T-cell (primary cell): ENCODE measurements at regions not wholly inside any gene's neighbourhood (a gene's known extent, or its start where the extent isn't known, plus 50 kb on each side); places are given as distances from the start of the nearest gene placed in this dataset.
"Not testable (repeated sequence)": the region's sequence is repeated elsewhere in the genome, so short reads cannot be mapped to it uniquely, and the experiment has no call there.

Experiments
- ATAC-seq, 4 experiments: fragments of 200-7000 bp in 3 of 4; fragments of 150-1000 bp in 1 of 4; cut with Tn5 transposase; replicated peaks in 1 of 4; 1 replicate in 3 of 4; 2 replicates in 1 of 4; pipeline ENCODE4 v1.10.0; 2021; ENCODE audit warnings: moderate library complexity in 3 of 4, mild to moderate bottlenecking in 2 of 4, moderate number of reproducible peaks in 1 of 4
- CTCF ChIA-PET, 2 donors: fragments of 300-600 bp; sonication (Branson Sonifier 250); formaldehyde crosslinking; loops; one replicate each; lab custom pipeline; 2022; ENCODE audit warnings: antibody characterized with exemption in 2 of 2; lab: Charles Lee
- POLR2A ChIA-PET, 2 donors: fragments of 300-600 bp; sonication (Branson Sonifier 250); formaldehyde crosslinking; loops; one replicate each; lab custom pipeline; 2022; ENCODE audit warnings: antibody characterized with exemption in 2 of 2; lab: Charles Lee
- DNase-seq, 35 experiments: peaks; one replicate each; pipeline versions ENCODE4 v3.0.0 to v3.0.0-alpha.2; 2013 to 2023
- H3K27ac ChIP-seq: one replicate; pipeline ENCODE4 v1.5.1; 2013; ENCODE audit warnings: low read length
- H3K27me3 ChIP-seq, 2 experiments: replicated peaks in 1 of 2; 1 replicate in 1 of 2; 2 replicates in 1 of 2; pipeline versions ENCODE4 v1.6.1 to v1.7.0; 2013; ENCODE audit warnings: low read length in 1 of 2, mixed read lengths in 1 of 2; ENCODE audit not compliant: control insufficient read depth in 2 of 2, insufficient read depth in 2 of 2; ENCODE audit errors: extremely low read depth in 1 of 2
- H3K36me3 ChIP-seq, 2 donors: 1 replicate in 1 of 2; 2 replicates in 1 of 2; pipeline versions ENCODE4 v1.6.1 to v1.7.0; 2013; ENCODE audit warnings: low read length in 1 of 2; ENCODE audit not compliant: control insufficient read depth in 2 of 2, insufficient read depth in 1 of 2; ENCODE audit errors: extremely low read depth in 1 of 2
- H3K4me1 ChIP-seq, 2 experiments: 1 replicate in 1 of 2; 2 replicates in 1 of 2; pipeline versions ENCODE4 v1.6.1 to v1.7.0; 2013; ENCODE audit warnings: low read length in 2 of 2, mixed read lengths in 1 of 2; ENCODE audit not compliant: insufficient read depth in 2 of 2, control insufficient read depth in 1 of 2; ENCODE audit errors: extremely low read depth in 1 of 2
- H3K4me3 ChIP-seq, 2 donors: 1 replicate in 1 of 2; 2 replicates in 1 of 2; pipeline versions ENCODE4 v1.5.1 to v1.7.0; 2013; ENCODE audit warnings: mild to moderate bottlenecking in 2 of 2, low read length in 1 of 2, moderate library complexity in 1 of 2; ENCODE audit not compliant: control insufficient read depth in 1 of 2; ENCODE audit errors: extremely low read depth in 1 of 2
- H3K9me3 ChIP-seq: 2 replicates; pipeline ENCODE4 v1.7.0; 2013
- H3K27ac Mint-ChIP-seq, 2 donors: one replicate each; pipeline ENCODE4 v1.8.0; 2020 to 2021; ENCODE audit warnings: mild to moderate bottlenecking in 2 of 2, mixed read lengths in 2 of 2
- H3K27me3 Mint-ChIP-seq, 2 donors: one replicate each; pipeline ENCODE4 v1.8.0; 2021 to 2022; ENCODE audit warnings: mixed read lengths in 2 of 2
- H3K36me3 Mint-ChIP-seq: one replicate; pipeline ENCODE4 v1.8.0; 2021; ENCODE audit warnings: mixed read lengths
- H3K4me1 Mint-ChIP-seq, 3 donors: one replicate each; pipeline ENCODE4 v1.8.0; 2020 to 2022; ENCODE audit warnings: mixed read lengths in 3 of 3, mild to moderate bottlenecking in 1 of 3
- H3K4me3 Mint-ChIP-seq, 3 donors: one replicate each; pipeline ENCODE4 v1.8.0; 2020 to 2022; ENCODE audit warnings: mild to moderate bottlenecking in 3 of 3, mixed read lengths in 3 of 3, moderate library complexity in 3 of 3
- H3K9me3 Mint-ChIP-seq, 3 donors: one replicate each; pipeline ENCODE4 v1.8.0; 2020 to 2022; ENCODE audit warnings: mixed read lengths in 3 of 3
- WGBS: methylation state at CpG from one replicate; pipeline ENCODE4 v1.1.5; 2013; ENCODE audit warnings: missing lambda C conversion rate; ENCODE audit not compliant: insufficient coverage; 5-methylcytosine and 5-hydroxymethylcytosine counted together

GRCh38 chr2:67323209-67323991 is 73.7 kb upstream of the ETAA1 start:
- H3K27ac Mint-ChIP-seq: no peak overlapping the region
- H3K4me1 ChIP-seq: no peaks in the 10 kb centered on the region
- DNase-seq (no peak), ATAC-seq (no peak)
- WGBS: no CpG with 5 or more reads among the region's 4 CpGs
- H3K4me3 ChIP-seq: no peak overlapping the region
- no peaks in the 10 kb centered on the region for H3K36me3 ChIP-seq
- CTCF ChIA-PET: no interaction called here
- H3K4me1 Mint-ChIP-seq: no peaks in the 10 kb centered on the region
- peaks cover 0 to 13% of the 10 kb centered on the region in 2 donors for H3K27me3 Mint-ChIP-seq
- H3K4me3 Mint-ChIP-seq: no peak overlapping the region
- H3K9me3 Mint-ChIP-seq: no peaks in the 10 kb centered on the region
- no peak overlapping the region for H3K27ac ChIP-seq
- POLR2A ChIA-PET: no interaction called here
- no peaks in the 10 kb centered on the region for H3K9me3 ChIP-seq
- H3K27me3 ChIP-seq: no peaks in the 10 kb centered on the region
- no peaks in the 10 kb centered on the region for H3K36me3 Mint-ChIP-seq

GRCh38 chr2:67329513-67329912 is 67.6 kb upstream of the ETAA1 start:
- H3K27me3 ChIP-seq: no peaks in the 10 kb centered on the region
- Mint-ChIP-seq H3K27ac (no peak overlapping the region), H3K36me3 (no peaks in the 10 kb centered on the region), H3K4me3 (no peak overlapping the region), H3K4me1 (no peaks in the 10 kb centered on the region), H3K27me3 (peaks cover 12 to 32% of the 10 kb centered on the region in 2 donors), H3K9me3 (no peaks in the 10 kb centered on the region)
- H3K9me3 ChIP-seq: no peaks in the 10 kb centered on the region
- H3K4me1 ChIP-seq: no peaks in the 10 kb centered on the region
- H3K4me3 ChIP-seq: no peak overlapping the region
- no peak for ATAC-seq
- POLR2A ChIA-PET: no interaction called here
- H3K36me3 ChIP-seq: no peaks in the 10 kb centered on the region
- DNase-seq: no peak
- no peak overlapping the region for H3K27ac ChIP-seq
- CTCF ChIA-PET: no interaction called here

- H3K36me3 Mint-ChIP-seq: no peaks in the 10 kb centered on the region
- ATAC-seq (no peak), DNase-seq (no peak)
- Histone ChIP-seq H3K4me1 (no peaks in the 10 kb centered on the region), H3K4me3 (no peak overlapping the region), H3K36me3 (no peaks in the 10 kb centered on the region), H3K9me3 (no peaks in the 10 kb centered on the region), H3K27ac (no peak overlapping the region), H3K27me3 (no peaks in the 10 kb centered on the region)
- H3K27me3 Mint-ChIP-seq: peaks cover 12 to 28% of the 10 kb centered on the region in 2 donors
- CTCF ChIA-PET: no interaction called here
- no peak overlapping the region for H3K27ac Mint-ChIP-seq
- POLR2A ChIA-PET: no interaction called here
- no peaks in the 10 kb centered on the region for H3K4me1 Mint-ChIP-seq
- H3K9me3 Mint-ChIP-seq: no peaks in the 10 kb centered on the region
- no peak overlapping the region for H3K4me3 Mint-ChIP-seq
Observed at GRCh38 chr2:67329951-67330350, 67.2 kb upstream of the ETAA1 start.

- H3K27ac ChIP-seq, H3K4me1 Mint-ChIP-seq, H3K36me3 Mint-ChIP-seq, DNase-seq, H3K9me3 ChIP-seq, ATAC-seq, H3K4me3 Mint-ChIP-seq, H3K27ac Mint-ChIP-seq, H3K27me3 ChIP-seq, H3K36me3 ChIP-seq, POLR2A ChIA-PET, H3K4me1 ChIP-seq, CTCF ChIA-PET, H3K4me3 ChIP-seq, H3K9me3 Mint-ChIP-seq: not testable (repeated sequence)
- 86% methylated on average over 4 of the region's 9 CpGs for WGBS
- peaks cover 12 to 26% of the 10 kb centered on the region in 2 donors for H3K27me3 Mint-ChIP-seq
Observed at GRCh38 chr2:67331419-67332086, 65.6 kb upstream of the ETAA1 start.

GRCh38 chr2:67337903-67338302 is 59.2 kb upstream of the ETAA1 start:
- H3K27ac Mint-ChIP-seq: no peak overlapping the region
- peaks cover under 1 to 17% of the 10 kb centered on the region in 2 donors for H3K27me3 Mint-ChIP-seq
- H3K27me3 ChIP-seq: peaks cover 0 to 2% of the 10 kb centered on the region in 2 experiments
- no peak overlapping the region for H3K27ac ChIP-seq
- H3K4me3 Mint-ChIP-seq: no peak overlapping the region
- H3K36me3 ChIP-seq: no peaks in the 10 kb centered on the region
- no peaks in the 10 kb centered on the region for H3K4me1 ChIP-seq
- ChIA-PET CTCF (interaction anchor here in 1 of 2 donors (0.7 kb wide), 1 partner anchor 29 kb away, joined by 3 read pairs; no protein-coding TSS in a partner anchor), POLR2A (no interaction called here)
- no peaks in the 10 kb centered on the region for H3K4me1 Mint-ChIP-seq
- H3K9me3 ChIP-seq: no peaks in the 10 kb centered on the region
- ATAC-seq (no peak), DNase-seq (no peak)
- 42% methylated on average over 1 of the region's 2 CpGs for WGBS
- H3K4me3 ChIP-seq: no peak overlapping the region
- H3K36me3 Mint-ChIP-seq: no peaks in the 10 kb centered on the region
- no peaks in the 10 kb centered on the region for H3K9me3 Mint-ChIP-seq

- Histone ChIP-seq H3K27me3 (peaks cover 0 to 2% of the 10 kb centered on the region in 2 experiments), H3K9me3 (no peaks in the 10 kb centered on the region), H3K36me3 (no peaks in the 10 kb centered on the region), H3K4me1 (no peaks in the 10 kb centered on the region), H3K4me3 (no peak overlapping the region), H3K27ac (no peak overlapping the region)
- Mint-ChIP-seq H3K27ac (no peak overlapping the region), H3K36me3 (no peaks in the 10 kb centered on the region), H3K27me3 (peaks cover 2 to 12% of the 10 kb centered on the region in 2 donors), H3K4me1 (no peaks in the 10 kb centered on the region), H3K9me3 (no peaks in the 10 kb centered on the region), H3K4me3 (no peak overlapping the region)
- ATAC-seq: no peak
- no peak for DNase-seq
- ChIA-PET POLR2A (no interaction called here), CTCF (interaction anchor here in 1 of 2 donors (0.7 kb wide), 1 partner anchor 30 kb away, joined by 3 read pairs; no protein-coding TSS in a partner anchor)
- no CpG with 5 or more reads among the region's 3 CpGs for WGBS
Observed at GRCh38 chr2:67338601-67339233, 58.4 kb upstream of the ETAA1 start.
